Adrenal gland (tissue), 5 donors: ENCODE measurements at regions not wholly inside any gene's neighbourhood (a gene's known extent, or its start where the extent isn't known, plus 50 kb on each side); places are given as distances from the start of the nearest gene placed in this dataset.

Experiments used
- CTCF ChIP-seq, 6 experiments: fragments of 450-650 bp in 4 of 6; fragments of 200-600 bp in 2 of 6; sonication (generic) in 1 of 6; IDR thresholded peaks; 1 replicate in 5 of 6; 2 replicates in 1 of 6; pipeline versions ENCODE4 v1.5.1 to v1.8.0; 2016 to 2021; ENCODE audit warnings: antibody characterized with exemption in 6 of 6, mild to moderate bottlenecking in 2 of 6, moderate library complexity in 1 of 6
- POLR2A ChIP-seq, 2 donors: fragments of 450-650 bp; IDR thresholded peaks; one replicate each; pipeline ENCODE4 v1.6.1; 2017; ENCODE audit warnings: antibody characterized with exemption in 2 of 2, mild to moderate bottlenecking in 2 of 2, moderate library complexity in 1 of 2
- donor health status: DM: no; HTN: no; CAD: no.

GRCh38 chr2:237181844-237182243 is 96.2 kb downstream of the COPS8 start:
- TF ChIP-seq CTCF (IDR thresholded peaks at IDR 0.05) (no peak), POLR2A (IDR thresholded peaks at IDR 0.05) (no peak)
